ENCODE measurements at regions not wholly inside any gene's neighbourhood (a gene's known extent, or its start where the extent isn't known, plus 50 kb on each side); places are given as distances from the start of the nearest gene placed in this dataset.

GRCh38 chr14:53432378-53432802, 279.3 kb upstream of the DDHD1 start:
- Histone ChIP-seq H3K36me3 (ENCODE audit: control insufficient read depth, insufficient read depth, low read length) (no peaks in the 10 kb centered on the region), H3K9ac (ENCODE audit: insufficient read depth in 1 of 2, low read depth in 2 of 2, low read length in 2 of 2) (no peak overlapping the region), H3K79me2 (ENCODE audit: control insufficient read depth, insufficient read depth, low read length) (no peaks in the 10 kb centered on the region), H2AFZ (ENCODE audit: low read depth, low read length) (no peak overlapping the region), H3K9me1 (ENCODE audit: control insufficient read depth, insufficient read depth, low read length) (no peaks in the 10 kb centered on the region), H3K4me1 (replicated peaks in 1 of 2; ENCODE audit: control insufficient read depth in 2 of 2, insufficient read depth in 2 of 2, low read length in 2 of 2) (no peaks in the 10 kb centered on the region), H3K27ac (ENCODE audit: extremely low read depth, low read depth, low read length) (no peak overlapping the region), H3K27me3 (ENCODE audit: control insufficient read depth in 2 of 2, insufficient read depth in 2 of 2, low read length in 2 of 2) (no peaks in the 10 kb centered on the region), H3K4me2 (ENCODE audit: insufficient read depth, low read length) (no peak overlapping the region), H4K20me1 (replicated peaks; ENCODE audit: control insufficient read depth, insufficient read depth, low read length) (no peaks in the 10 kb centered on the region), H3K4me3 (no peak overlapping the region), H3K9me3 (replicated peaks; ENCODE audit: control insufficient read depth, insufficient read depth, low read depth, low read length) (no peaks in the 10 kb centered on the region)
- WGBS (ENCODE audit: insufficient coverage, low coverage, missing lambda C conversion rate) = 0% methylated on average over 2 of the region's 2 CpGs
- ChIA-PET POLR2A (no interaction called here), CTCF (ENCODE audit: low intra/inter-chr PET ratio) (no interaction called here)
- no TSS peak for BruUV-seq (replicated peaks)
- ATAC-seq = no peak
- FAIRE-seq = no peak
- intact Hi-C loops (cut with micrococcal nuclease) (loop anchor here (5.0 kb wide), 1 partner anchor 915 kb away; no protein-coding TSS in a partner anchor), in situ Hi-C loops (cut with MboI) (no loop called here)
- TF ChIP-seq SOX6 (IDR thresholded peaks at IDR 0.05) = no peak
- TF ChIP-seq RAD21 (CRISPR knock-in tag; conservative IDR thresholded peaks at IDR 0.05 in 1 of 2, IDR thresholded peaks at IDR 0.05 in 1 of 2) = peak in 1 of 2 experiments; percentile 36; a peak in 2 of 4 replicates
- peak; percentile 1 to 8 (median 6) for DNase-seq (ENCODE audit: extremely low read depth in 1 of 4, low spot score in 3 of 4)

- Histone ChIP-seq H3K9me1 (ENCODE audit: control insufficient read depth, insufficient read depth, low read length) (no peaks in the 10 kb centered on the region), H3K4me1 (replicated peaks in 1 of 2; ENCODE audit: control insufficient read depth in 2 of 2, insufficient read depth in 2 of 2, low read length in 2 of 2) (no peaks in the 10 kb centered on the region), H2AFZ (ENCODE audit: low read depth, low read length) (no peak overlapping the region), H4K20me1 (replicated peaks; ENCODE audit: control insufficient read depth, insufficient read depth, low read length) (no peaks in the 10 kb centered on the region), H3K79me2 (ENCODE audit: control insufficient read depth, insufficient read depth, low read length) (no peaks in the 10 kb centered on the region), H3K36me3 (ENCODE audit: control insufficient read depth, insufficient read depth, low read length) (no peaks in the 10 kb centered on the region), H3K27me3 (ENCODE audit: control insufficient read depth in 2 of 2, insufficient read depth in 2 of 2, low read length in 2 of 2) (no peaks in the 10 kb centered on the region), H3K9me3 (replicated peaks; ENCODE audit: control insufficient read depth, insufficient read depth, low read depth, low read length) (no peaks in the 10 kb centered on the region), H3K9ac (ENCODE audit: insufficient read depth in 1 of 2, low read depth in 2 of 2, low read length in 2 of 2) (no peak overlapping the region), H3K4me3 (no peak overlapping the region), H3K27ac (ENCODE audit: extremely low read depth, low read depth, low read length) (no peak overlapping the region), H3K4me2 (ENCODE audit: insufficient read depth, low read length) (no peak overlapping the region)
- POLR2A ChIA-PET = no interaction called here
- intact Hi-C loops (cut with micrococcal nuclease) = loop anchor here (5.0 kb wide), 1 partner anchor 916 kb away; no protein-coding TSS in a partner anchor
- CTCF ChIA-PET (ENCODE audit: low intra/inter-chr PET ratio) = no interaction called here
- ATAC-seq (no peak), DNase-seq (ENCODE audit: extremely low read depth in 1 of 4, low spot score in 3 of 4) (no peak), FAIRE-seq (no peak)
- 6% methylated on average over 2 of the region's 2 CpGs for WGBS (ENCODE audit: insufficient coverage, low coverage, missing lambda C conversion rate)
- BruUV-seq (replicated peaks) = no TSS peak
- in situ Hi-C loops (cut with MboI) = no loop called here
- TF ChIP-seq CAMTA2 (CRISPR knock-in tag; conservative IDR thresholded peaks at IDR 0.05) = no peak
- TF ChIP-seq JUNB (CRISPR knock-in tag; conservative IDR thresholded peaks at IDR 0.05) = no peak
- no peak for TF ChIP-seq MTA2 (IDR thresholded peaks at IDR 0.05; ENCODE audit: low read depth)
- TF ChIP-seq IRF2 (CRISPR knock-in tag; IDR thresholded peaks at IDR 0.05) = no peak
- no peak for TF ChIP-seq HNRNPUL1 (IDR thresholded peaks at IDR 0.05; ENCODE audit: low read length)
- no peak for TF ChIP-seq RBM34 (IDR thresholded peaks at IDR 0.05; ENCODE audit: borderline replicate concordance, insufficient read depth, low read length)
- TF ChIP-seq PURB (CRISPR knock-in tag; IDR thresholded peaks at IDR 0.05; ENCODE audit: low read depth) = no peak
- no peak for TF ChIP-seq ZEB2 (IDR thresholded peaks at IDR 0.05)
- TF ChIP-seq, protein P1, sequence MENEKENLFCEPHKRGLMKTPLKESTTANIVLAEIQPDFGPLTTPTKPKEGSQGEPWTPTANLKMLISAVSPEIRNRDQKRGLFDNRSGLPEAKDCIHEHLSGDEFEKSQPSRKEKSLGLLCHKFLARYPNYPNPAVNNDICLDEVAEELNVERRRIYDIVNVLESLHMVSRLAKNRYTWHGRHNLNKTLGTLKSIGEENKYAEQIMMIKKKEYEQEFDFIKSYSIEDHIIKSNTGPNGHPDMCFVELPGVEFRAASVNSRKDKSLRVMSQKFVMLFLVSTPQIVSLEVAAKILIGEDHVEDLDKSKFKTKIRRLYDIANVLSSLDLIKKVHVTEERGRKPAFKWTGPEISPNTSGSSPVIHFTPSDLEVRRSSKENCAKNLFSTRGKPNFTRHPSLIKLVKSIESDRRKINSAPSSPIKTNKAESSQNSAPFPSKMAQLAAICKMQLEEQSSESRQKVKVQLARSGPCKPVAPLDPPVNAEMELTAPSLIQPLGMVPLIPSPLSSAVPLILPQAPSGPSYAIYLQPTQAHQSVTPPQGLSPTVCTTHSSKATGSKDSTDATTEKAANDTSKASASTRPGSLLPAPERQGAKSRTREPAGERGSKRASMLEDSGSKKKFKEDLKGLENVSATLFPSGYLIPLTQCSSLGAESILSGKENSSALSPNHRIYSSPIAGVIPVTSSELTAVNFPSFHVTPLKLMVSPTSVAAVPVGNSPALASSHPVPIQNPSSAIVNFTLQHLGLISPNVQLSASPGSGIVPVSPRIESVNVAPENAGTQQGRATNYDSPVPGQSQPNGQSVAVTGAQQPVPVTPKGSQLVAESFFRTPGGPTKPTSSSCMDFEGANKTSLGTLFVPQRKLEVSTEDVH (IDR thresholded peaks at IDR 0.05; ENCODE audit: low read depth, partially characterized antibody) = no peak
- no peak for TF ChIP-seq POLR2H (tag; IDR thresholded peaks at IDR 0.05; ENCODE audit: low read depth)
- no peak for TF ChIP-seq ZNF561 (CRISPR knock-in tag; conservative IDR thresholded peaks at IDR 0.05)
Observed at GRCh38 chr14:53430870-53431269, 277.7 kb upstream of the DDHD1 start.
